ENCODE measurements at regions not wholly inside any gene's neighbourhood (a gene's known extent, or its start where the extent isn't known, plus 50 kb on each side); places are given as distances from the start of the nearest gene placed in this dataset.

GRCh38 chr13:85093808-85094207 lies 705.4 kb downstream of the SLITRK6 start:
- Histone ChIP-seq H3K27ac (ENCODE audit: insufficient read depth, low read length) (no peak overlapping the region), H3K4me2 (ENCODE audit: extremely low read depth, insufficient read depth, low read length) (no peak overlapping the region), H3K36me3 (ENCODE audit: control insufficient read depth, insufficient read depth, low read length) (no peaks in the 10 kb centered on the region), H4K20me1 (ENCODE audit: control insufficient read depth, extremely low read depth, insufficient read depth, low read length) (no peaks in the 10 kb centered on the region), H3K27me3 (ENCODE audit: control insufficient read depth, insufficient read depth, low read length) (no peaks in the 10 kb centered on the region), H3K4me3 (replicated peaks in 1 of 4; ENCODE audit: control extremely low read depth in 1 of 4, insufficient read depth in 1 of 4, low read depth in 3 of 4, low read length in 4 of 4) (no peak overlapping the region), H3K9me3 (ENCODE audit: control insufficient read depth, insufficient read depth, low read depth, low read length) (no peaks in the 10 kb centered on the region), H3K9ac (ENCODE audit: insufficient read depth, low read length) (no peak overlapping the region), H3K79me2 (ENCODE audit: control insufficient read depth, insufficient read depth, low read length) (no peaks in the 10 kb centered on the region), H2AFZ (ENCODE audit: low read length) (no peak overlapping the region), H3K4me1 (ENCODE audit: control insufficient read depth, extremely low read depth, insufficient read depth, low read length) (no peaks in the 10 kb centered on the region)
- peak; percentile 6 to 22 for DNase-seq (ENCODE audit: low read depth in 2 of 2)
- TF ChIP-seq CTCF (conservative IDR thresholded peaks at IDR 0.05 in 1 of 2, IDR thresholded peaks at IDR 0.05 in 1 of 2; ENCODE audit: low read depth in 1 of 2, low read length in 2 of 2) (no peak), EZH2 (IDR thresholded peaks at IDR 0.05; ENCODE audit: low read length, missing control alignments) (no peak)

- Histone ChIP-seq H3K36me3 (ENCODE audit: control insufficient read depth, insufficient read depth, low read length) (no peaks in the 10 kb centered on the region), H3K4me3 (replicated peaks in 1 of 4; ENCODE audit: control extremely low read depth in 1 of 4, insufficient read depth in 1 of 4, low read depth in 3 of 4, low read length in 4 of 4) (no peak overlapping the region), H3K27ac (ENCODE audit: insufficient read depth, low read length) (no peak overlapping the region), H3K4me2 (ENCODE audit: extremely low read depth, insufficient read depth, low read length) (no peak overlapping the region), H3K4me1 (ENCODE audit: control insufficient read depth, extremely low read depth, insufficient read depth, low read length) (no peaks in the 10 kb centered on the region), H4K20me1 (ENCODE audit: control insufficient read depth, extremely low read depth, insufficient read depth, low read length) (no peaks in the 10 kb centered on the region), H3K9ac (ENCODE audit: insufficient read depth, low read length) (no peak overlapping the region), H3K79me2 (ENCODE audit: control insufficient read depth, insufficient read depth, low read length) (no peaks in the 10 kb centered on the region), H3K27me3 (ENCODE audit: control insufficient read depth, insufficient read depth, low read length) (no peaks in the 10 kb centered on the region), H2AFZ (ENCODE audit: low read length) (no peak overlapping the region), H3K9me3 (ENCODE audit: control insufficient read depth, insufficient read depth, low read depth, low read length) (no peaks in the 10 kb centered on the region)
- DNase-seq (ENCODE audit: low read depth in 2 of 2), result no peak
- no peak for TF ChIP-seq EZH2 (IDR thresholded peaks at IDR 0.05; ENCODE audit: low read length, missing control alignments)
- TF ChIP-seq CTCF (conservative IDR thresholded peaks at IDR 0.05 in 1 of 2, IDR thresholded peaks at IDR 0.05 in 1 of 2; ENCODE audit: low read depth in 1 of 2, low read length in 2 of 2), result no peak
Observed at GRCh38 chr13:85091631-85092234, 707.5 kb downstream of the SLITRK6 start.

- H2AFZ ChIP-seq (ENCODE audit: low read length), result no peak overlapping the region
- no peak overlapping the region for H3K27ac ChIP-seq (ENCODE audit: insufficient read depth, low read length)
- no peaks in the 10 kb centered on the region for H4K20me1 ChIP-seq (ENCODE audit: control insufficient read depth, extremely low read depth, insufficient read depth, low read length)
- no peaks in the 10 kb centered on the region for H3K36me3 ChIP-seq (ENCODE audit: control insufficient read depth, insufficient read depth, low read length)
- TF ChIP-seq EZH2 (IDR thresholded peaks at IDR 0.05; ENCODE audit: low read length, missing control alignments) (no peak), CTCF (conservative IDR thresholded peaks at IDR 0.05 in 1 of 2, IDR thresholded peaks at IDR 0.05 in 1 of 2; ENCODE audit: low read depth in 1 of 2, low read length in 2 of 2) (no peak)
- no peak overlapping the region for H3K9ac ChIP-seq (ENCODE audit: insufficient read depth, low read length)
- H3K27me3 ChIP-seq (ENCODE audit: control insufficient read depth, insufficient read depth, low read length), result no peaks in the 10 kb centered on the region
- H3K79me2 ChIP-seq (ENCODE audit: control insufficient read depth, insufficient read depth, low read length), result no peaks in the 10 kb centered on the region
- no peak overlapping the region for H3K4me3 ChIP-seq (replicated peaks in 1 of 4; ENCODE audit: control extremely low read depth in 1 of 4, insufficient read depth in 1 of 4, low read depth in 3 of 4, low read length in 4 of 4)
- no peak overlapping the region for H3K4me2 ChIP-seq (ENCODE audit: extremely low read depth, insufficient read depth, low read length)
- no peak for DNase-seq (ENCODE audit: low read depth in 2 of 2)
- no peaks in the 10 kb centered on the region for H3K4me1 ChIP-seq (ENCODE audit: control insufficient read depth, extremely low read depth, insufficient read depth, low read length)
- H3K9me3 ChIP-seq (ENCODE audit: control insufficient read depth, insufficient read depth, low read depth, low read length), result no peaks in the 10 kb centered on the region
Observed at GRCh38 chr13:85089186-85089585, 710.0 kb downstream of the SLITRK6 start.
